GM23338 (cell line): ENCODE measurements at regions not wholly inside any gene's neighbourhood (a gene's known extent, or its start where the extent isn't known, plus 50 kb on each side); places are given as distances from the start of the nearest gene placed in this dataset.

Experiments
- ATAC-seq: fragments of 200-7000 bp; cut with Tn5 transposase; 3 replicates; pipeline ENCODE4 v1.9.1; 2020
- DNase-seq: peaks from one replicate; pipeline ENCODE4 v3.0.0-alpha.2; 2015; ENCODE audit warnings: low spot score
- H2AFZ ChIP-seq: fragments of 200-600 bp; sonication (generic); 2 replicates; pipeline ENCODE4 v1.8.0; 2016; ENCODE audit warnings: antibody characterized with exemption, mild to moderate bottlenecking, moderate library complexity
- H3F3A ChIP-seq: fragments of 200-600 bp; sonication (generic); replicated peaks from 2 replicates; pipeline ENCODE4 v1.8.0; 2017; ENCODE audit warnings: antibody characterized with exemption, mixed run types, low read depth
- H3K27ac ChIP-seq: fragments of 200-600 bp; sonication (generic); 2 replicates; pipeline ENCODE4 v1.6.1; 2016; ENCODE audit warnings: low read depth
- H3K27me3 ChIP-seq: fragments of 200-600 bp; sonication (generic); 2 replicates; pipeline ENCODE4 v1.8.0; 2016; ENCODE audit warnings: mild to moderate bottlenecking, mixed run types, moderate library complexity; ENCODE audit not compliant: insufficient read depth
- H3K36me3 ChIP-seq: fragments of 200-600 bp; sonication (generic); 2 replicates; pipeline ENCODE4 v1.8.0; 2016; ENCODE audit warnings: mild to moderate bottlenecking; ENCODE audit not compliant: insufficient read depth
- H3K4me1 ChIP-seq: fragments of 200-600 bp; sonication (generic); 2 replicates; pipeline ENCODE4 v1.8.0; 2016; ENCODE audit warnings: mild to moderate bottlenecking, moderate library complexity; ENCODE audit not compliant: insufficient read depth
- H3K4me2 ChIP-seq: fragments of 200-600 bp; sonication (generic); 2 replicates; pipeline ENCODE4 v1.7.1; 2017; ENCODE audit warnings: mixed run types
- H3K4me3 ChIP-seq: fragments of 200-600 bp; sonication (generic); 2 replicates; pipeline ENCODE4 v1.6.1; 2016; ENCODE audit warnings: mixed run types
- H3K79me2 ChIP-seq: fragments of 200-600 bp; sonication (generic); replicated peaks from 2 replicates; pipeline ENCODE4 v1.8.0; 2017; ENCODE audit warnings: mild to moderate bottlenecking; ENCODE audit not compliant: insufficient read depth
- H3K9me2 ChIP-seq: fragments of 200-600 bp; sonication (generic); 2 replicates; pipeline ENCODE4 v1.8.0; 2017; ENCODE audit not compliant: insufficient read depth
- H4K20me1 ChIP-seq: fragments of 200-600 bp; sonication (generic); replicated peaks from 2 replicates; pipeline ENCODE4 v1.8.0; 2017; ENCODE audit warnings: mild to moderate bottlenecking; ENCODE audit not compliant: insufficient read depth
- H3K27ac Mint-ChIP-seq: 2 replicates; pipeline ENCODE4 v1.8.0; 2020; ENCODE audit warnings: inconsistent platforms, mild to moderate bottlenecking, moderate library complexity, mixed read lengths
- H3K27me3 Mint-ChIP-seq: 3 replicates; pipeline ENCODE4 v1.8.0; 2022; ENCODE audit warnings: low read depth, mild to moderate bottlenecking, moderate library complexity, mixed read lengths, inconsistent platforms; ENCODE audit not compliant: insufficient read depth, poor library complexity
- H3K36me3 Mint-ChIP-seq: 3 replicates; pipeline ENCODE4 v1.8.0; 2021; ENCODE audit warnings: low read depth, mild to moderate bottlenecking, inconsistent platforms, moderate library complexity, mixed read lengths
- H3K4me1 Mint-ChIP-seq: 3 replicates; pipeline ENCODE4 v1.8.0; 2020; ENCODE audit warnings: mild to moderate bottlenecking, inconsistent platforms, mixed read lengths
- H3K4me3 Mint-ChIP-seq: 3 replicates; pipeline ENCODE4 v1.8.0; 2021; ENCODE audit warnings: moderate library complexity, mild to moderate bottlenecking, inconsistent platforms, mixed read lengths
- H3K9me3 Mint-ChIP-seq: 3 replicates; pipeline ENCODE4 v1.8.0; 2020; ENCODE audit warnings: moderate library complexity, mild to moderate bottlenecking, inconsistent platforms, mixed read lengths
- CREB1 ChIP-seq: fragments of 250-450 bp; sonication (Bioruptor Pico); IDR thresholded peaks from 2 replicates; pipeline ENCODE4 v1.5.0; 2020; ENCODE audit warnings: low read depth, mild to moderate bottlenecking, moderate library complexity
- EZH2 ChIP-seq: fragments of 200-600 bp; sonication (generic); IDR thresholded peaks from one replicate; pipeline ENCODE4 v1.8.0; 2017; ENCODE audit warnings: antibody characterized with exemption, mild to moderate bottlenecking, low read depth; ENCODE audit not compliant: unreplicated experiment
- EZH2phosphoT487 ChIP-seq: fragments of 200-600 bp; sonication (generic); IDR thresholded peaks from one replicate; pipeline ENCODE4 v1.8.1; 2018; ENCODE audit warnings: antibody characterized with exemption; ENCODE audit not compliant: unreplicated experiment
- JUNB ChIP-seq: IDR thresholded peaks from one replicate; pipeline ENCODE4 v1.6.1; 2016; ENCODE audit warnings: antibody characterized with exemption; ENCODE audit not compliant: unreplicated experiment
- NANOG ChIP-seq: IDR thresholded peaks from 2 replicates; pipeline ENCODE4 v1.6.1; 2016; ENCODE audit warnings: antibody characterized with exemption, borderline replicate concordance
- POLR2AphosphoS5 ChIP-seq: IDR thresholded peaks from 2 replicates; pipeline ENCODE4 v1.6.1; 2016; ENCODE audit warnings: antibody characterized with exemption, low read depth
- STAT1 ChIP-seq: IDR thresholded peaks from one replicate; pipeline ENCODE4 v1.6.1; 2016; ENCODE audit warnings: antibody characterized with exemption; ENCODE audit not compliant: unreplicated experiment
- ZNF114 ChIP-seq: fragments of 250-450 bp; sonication (Bioruptor Pico); IDR thresholded peaks from 2 replicates; pipeline ENCODE4 v1.5.0; 2020; ENCODE audit warnings: mild to moderate bottlenecking, moderate library complexity
- ZNF331 ChIP-seq: fragments of 250-450 bp; sonication (Bioruptor Pico); IDR thresholded peaks from 2 replicates; pipeline ENCODE4 v1.5.0; 2020; ENCODE audit warnings: low read depth, mild to moderate bottlenecking, moderate library complexity
- TF ChIP-seq, protein P1 (sequence below), 2 experiments: fragments of 200-600 bp in 1 of 2; sonication (generic) in 1 of 2; conservative IDR thresholded peaks; 2 replicates each; pipeline versions ENCODE4 v1.5.1 to v1.6.1; 2016 to 2017; ENCODE audit warnings: antibody characterized with exemption in 2 of 2, low read depth in 2 of 2, mild to moderate bottlenecking in 2 of 2, moderate library complexity in 1 of 2
- TF ChIP-seq, protein P2 (sequence below): IDR thresholded peaks from one replicate; pipeline ENCODE4 v1.6.1; 2018; ENCODE audit warnings: antibody characterized with exemption; ENCODE audit not compliant: unreplicated experiment
- TF ChIP-seq, protein P3 (sequence below): IDR thresholded peaks from 2 replicates; pipeline ENCODE4 v1.6.1; 2016; ENCODE audit warnings: antibody characterized with exemption
- TF ChIP-seq, protein P4 (sequence below): fragments of 250-450 bp; sonication (Bioruptor Pico); IDR thresholded peaks from 2 replicates; pipeline ENCODE4 v1.5.0; 2020; ENCODE audit warnings: mild to moderate bottlenecking, moderate library complexity

DNA sequence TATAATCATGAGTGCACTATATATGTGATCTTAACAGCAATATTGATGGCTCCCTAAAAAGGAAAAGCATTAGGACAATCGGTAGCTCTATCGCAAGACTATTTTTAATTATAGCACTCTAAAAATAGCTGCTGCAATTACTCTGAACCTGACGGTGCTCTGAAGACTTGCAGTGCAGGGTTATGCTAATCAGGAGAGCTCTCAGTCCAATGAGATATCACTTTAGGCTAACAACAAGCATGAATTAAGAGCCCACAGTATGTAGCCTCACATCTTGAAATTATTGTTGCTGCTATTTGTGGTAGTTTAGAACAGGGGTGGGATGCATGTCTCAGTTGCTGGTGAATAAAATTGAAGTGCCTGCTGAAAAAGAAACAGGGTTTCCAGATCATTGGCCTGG lies 515.8 kb upstream of the AKR1E2 start:
- Histone ChIP-seq H3K4me1 (no peaks in the 10 kb centered on the region), H3K27ac (no peak overlapping the region), H3K4me3 (no peak overlapping the region), H3K4me2 (no peak overlapping the region), H2AFZ (no peak overlapping the region), H3K27me3 (no peaks in the 10 kb centered on the region), H3F3A (no peaks in the 10 kb centered on the region), H3K9me2 (peaks cover 15% of the 10 kb centered on the region; the same call in 1 of the 2 replicates), H3K79me2 (no peaks in the 10 kb centered on the region), H3K36me3 (no peaks in the 10 kb centered on the region), H4K20me1 (no peaks in the 10 kb centered on the region)
- TF ChIP-seq CREB1 (CRISPR knock-in tag), result no peak
- no peak for TF ChIP-seq ZNF331
- TF ChIP-seq STAT1, result no peak
- TF ChIP-seq, protein P1, sequence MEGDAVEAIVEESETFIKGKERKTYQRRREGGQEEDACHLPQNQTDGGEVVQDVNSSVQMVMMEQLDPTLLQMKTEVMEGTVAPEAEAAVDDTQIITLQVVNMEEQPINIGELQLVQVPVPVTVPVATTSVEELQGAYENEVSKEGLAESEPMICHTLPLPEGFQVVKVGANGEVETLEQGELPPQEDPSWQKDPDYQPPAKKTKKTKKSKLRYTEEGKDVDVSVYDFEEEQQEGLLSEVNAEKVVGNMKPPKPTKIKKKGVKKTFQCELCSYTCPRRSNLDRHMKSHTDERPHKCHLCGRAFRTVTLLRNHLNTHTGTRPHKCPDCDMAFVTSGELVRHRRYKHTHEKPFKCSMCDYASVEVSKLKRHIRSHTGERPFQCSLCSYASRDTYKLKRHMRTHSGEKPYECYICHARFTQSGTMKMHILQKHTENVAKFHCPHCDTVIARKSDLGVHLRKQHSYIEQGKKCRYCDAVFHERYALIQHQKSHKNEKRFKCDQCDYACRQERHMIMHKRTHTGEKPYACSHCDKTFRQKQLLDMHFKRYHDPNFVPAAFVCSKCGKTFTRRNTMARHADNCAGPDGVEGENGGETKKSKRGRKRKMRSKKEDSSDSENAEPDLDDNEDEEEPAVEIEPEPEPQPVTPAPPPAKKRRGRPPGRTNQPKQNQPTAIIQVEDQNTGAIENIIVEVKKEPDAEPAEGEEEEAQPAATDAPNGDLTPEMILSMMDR (conservative IDR thresholded peaks at IDR 0.05; ENCODE audit: low read depth in 2 of 2), result no peak
- no peak for TF ChIP-seq NANOG
- TF ChIP-seq EZH2phosphoT487, result no peak
- no peak for TF ChIP-seq ZNF114 (CRISPR knock-in tag)
- TF ChIP-seq EZH2, result no peak
- no peak for TF ChIP-seq POLR2AphosphoS5
- TF ChIP-seq, protein P2, sequence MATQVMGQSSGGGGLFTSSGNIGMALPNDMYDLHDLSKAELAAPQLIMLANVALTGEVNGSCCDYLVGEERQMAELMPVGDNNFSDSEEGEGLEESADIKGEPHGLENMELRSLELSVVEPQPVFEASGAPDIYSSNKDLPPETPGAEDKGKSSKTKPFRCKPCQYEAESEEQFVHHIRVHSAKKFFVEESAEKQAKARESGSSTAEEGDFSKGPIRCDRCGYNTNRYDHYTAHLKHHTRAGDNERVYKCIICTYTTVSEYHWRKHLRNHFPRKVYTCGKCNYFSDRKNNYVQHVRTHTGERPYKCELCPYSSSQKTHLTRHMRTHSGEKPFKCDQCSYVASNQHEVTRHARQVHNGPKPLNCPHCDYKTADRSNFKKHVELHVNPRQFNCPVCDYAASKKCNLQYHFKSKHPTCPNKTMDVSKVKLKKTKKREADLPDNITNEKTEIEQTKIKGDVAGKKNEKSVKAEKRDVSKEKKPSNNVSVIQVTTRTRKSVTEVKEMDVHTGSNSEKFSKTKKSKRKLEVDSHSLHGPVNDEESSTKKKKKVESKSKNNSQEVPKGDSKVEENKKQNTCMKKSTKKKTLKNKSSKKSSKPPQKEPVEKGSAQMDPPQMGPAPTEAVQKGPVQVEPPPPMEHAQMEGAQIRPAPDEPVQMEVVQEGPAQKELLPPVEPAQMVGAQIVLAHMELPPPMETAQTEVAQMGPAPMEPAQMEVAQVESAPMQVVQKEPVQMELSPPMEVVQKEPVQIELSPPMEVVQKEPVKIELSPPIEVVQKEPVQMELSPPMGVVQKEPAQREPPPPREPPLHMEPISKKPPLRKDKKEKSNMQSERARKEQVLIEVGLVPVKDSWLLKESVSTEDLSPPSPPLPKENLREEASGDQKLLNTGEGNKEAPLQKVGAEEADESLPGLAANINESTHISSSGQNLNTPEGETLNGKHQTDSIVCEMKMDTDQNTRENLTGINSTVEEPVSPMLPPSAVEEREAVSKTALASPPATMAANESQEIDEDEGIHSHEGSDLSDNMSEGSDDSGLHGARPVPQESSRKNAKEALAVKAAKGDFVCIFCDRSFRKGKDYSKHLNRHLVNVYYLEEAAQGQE, result no peak
- TF ChIP-seq JUNB, result no peak
- TF ChIP-seq, protein P3, sequence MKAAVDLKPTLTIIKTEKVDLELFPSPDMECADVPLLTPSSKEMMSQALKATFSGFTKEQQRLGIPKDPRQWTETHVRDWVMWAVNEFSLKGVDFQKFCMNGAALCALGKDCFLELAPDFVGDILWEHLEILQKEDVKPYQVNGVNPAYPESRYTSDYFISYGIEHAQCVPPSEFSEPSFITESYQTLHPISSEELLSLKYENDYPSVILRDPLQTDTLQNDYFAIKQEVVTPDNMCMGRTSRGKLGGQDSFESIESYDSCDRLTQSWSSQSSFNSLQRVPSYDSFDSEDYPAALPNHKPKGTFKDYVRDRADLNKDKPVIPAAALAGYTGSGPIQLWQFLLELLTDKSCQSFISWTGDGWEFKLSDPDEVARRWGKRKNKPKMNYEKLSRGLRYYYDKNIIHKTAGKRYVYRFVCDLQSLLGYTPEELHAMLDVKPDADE, result no peak
- TF ChIP-seq, protein P4, sequence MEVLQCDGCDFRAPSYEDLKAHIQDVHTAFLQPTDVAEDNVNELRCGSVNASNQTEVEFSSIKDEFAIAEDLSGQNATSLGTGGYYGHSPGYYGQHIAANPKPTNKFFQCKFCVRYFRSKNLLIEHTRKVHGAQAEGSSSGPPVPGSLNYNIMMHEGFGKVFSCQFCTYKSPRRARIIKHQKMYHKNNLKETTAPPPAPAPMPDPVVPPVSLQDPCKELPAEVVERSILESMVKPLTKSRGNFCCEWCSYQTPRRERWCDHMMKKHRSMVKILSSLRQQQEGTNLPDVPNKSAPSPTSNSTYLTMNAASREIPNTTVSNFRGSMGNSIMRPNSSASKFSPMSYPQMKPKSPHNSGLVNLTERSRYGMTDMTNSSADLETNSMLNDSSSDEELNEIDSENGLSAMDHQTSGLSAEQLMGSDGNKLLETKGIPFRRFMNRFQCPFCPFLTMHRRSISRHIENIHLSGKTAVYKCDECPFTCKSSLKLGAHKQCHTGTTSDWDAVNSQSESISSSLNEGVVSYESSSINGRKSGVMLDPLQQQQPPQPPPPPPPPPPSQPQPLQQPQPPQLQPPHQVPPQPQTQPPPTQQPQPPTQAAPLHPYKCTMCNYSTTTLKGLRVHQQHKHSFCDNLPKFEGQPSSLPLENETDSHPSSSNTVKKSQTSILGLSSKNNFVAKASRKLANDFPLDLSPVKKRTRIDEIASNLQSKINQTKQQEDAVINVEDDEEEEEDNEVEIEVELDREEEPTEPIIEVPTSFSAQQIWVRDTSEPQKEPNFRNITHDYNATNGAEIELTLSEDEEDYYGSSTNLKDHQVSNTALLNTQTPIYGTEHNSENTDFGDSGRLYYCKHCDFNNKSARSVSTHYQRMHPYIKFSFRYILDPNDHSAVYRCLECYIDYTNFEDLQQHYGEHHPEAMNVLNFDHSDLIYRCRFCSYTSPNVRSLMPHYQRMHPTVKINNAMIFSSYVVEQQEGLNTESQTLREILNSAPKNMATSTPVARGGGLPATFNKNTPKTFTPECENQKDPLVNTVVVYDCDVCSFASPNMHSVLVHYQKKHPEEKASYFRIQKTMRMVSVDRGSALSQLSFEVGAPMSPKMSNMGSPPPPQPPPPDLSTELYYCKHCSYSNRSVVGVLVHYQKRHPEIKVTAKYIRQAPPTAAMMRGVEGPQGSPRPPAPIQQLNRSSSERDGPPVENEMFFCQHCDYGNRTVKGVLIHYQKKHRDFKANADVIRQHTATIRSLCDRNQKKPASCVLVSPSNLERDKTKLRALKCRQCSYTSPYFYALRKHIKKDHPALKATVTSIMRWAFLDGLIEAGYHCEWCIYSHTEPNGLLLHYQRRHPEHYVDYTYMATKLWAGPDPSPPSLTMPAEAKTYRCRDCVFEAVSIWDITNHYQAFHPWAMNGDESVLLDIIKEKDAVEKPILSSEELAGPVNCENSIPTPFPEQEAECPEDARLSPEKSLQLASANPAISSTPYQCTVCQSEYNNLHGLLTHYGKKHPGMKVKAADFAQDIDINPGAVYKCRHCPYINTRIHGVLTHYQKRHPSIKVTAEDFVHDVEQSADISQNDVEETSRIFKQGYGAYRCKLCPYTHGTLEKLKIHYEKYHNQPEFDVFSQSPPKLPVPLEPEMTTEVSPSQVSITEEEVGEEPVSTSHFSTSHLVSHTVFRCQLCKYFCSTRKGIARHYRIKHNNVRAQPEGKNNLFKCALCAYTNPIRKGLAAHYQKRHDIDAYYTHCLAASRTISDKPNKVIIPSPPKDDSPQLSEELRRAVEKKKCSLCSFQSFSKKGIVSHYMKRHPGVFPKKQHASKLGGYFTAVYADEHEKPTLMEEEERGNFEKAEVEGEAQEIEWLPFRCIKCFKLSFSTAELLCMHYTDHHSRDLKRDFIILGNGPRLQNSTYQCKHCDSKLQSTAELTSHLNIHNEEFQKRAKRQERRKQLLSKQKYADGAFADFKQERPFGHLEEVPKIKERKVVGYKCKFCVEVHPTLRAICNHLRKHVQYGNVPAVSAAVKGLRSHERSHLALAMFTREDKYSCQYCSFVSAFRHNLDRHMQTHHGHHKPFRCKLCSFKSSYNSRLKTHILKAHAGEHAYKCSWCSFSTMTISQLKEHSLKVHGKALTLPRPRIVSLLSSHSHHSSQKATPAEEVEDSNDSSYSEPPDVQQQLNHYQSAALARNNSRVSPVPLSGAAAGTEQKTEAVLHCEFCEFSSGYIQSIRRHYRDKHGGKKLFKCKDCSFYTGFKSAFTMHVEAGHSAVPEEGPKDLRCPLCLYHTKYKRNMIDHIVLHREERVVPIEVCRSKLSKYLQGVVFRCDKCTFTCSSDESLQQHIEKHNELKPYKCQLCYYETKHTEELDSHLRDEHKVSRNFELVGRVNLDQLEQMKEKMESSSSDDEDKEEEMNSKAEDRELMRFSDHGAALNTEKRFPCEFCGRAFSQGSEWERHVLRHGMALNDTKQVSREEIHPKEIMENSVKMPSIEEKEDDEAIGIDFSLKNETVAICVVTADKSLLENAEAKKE (CRISPR knock-in tag), result no peak
- no peak for ATAC-seq
- Mint-ChIP-seq H3K9me3 (no peaks in the 10 kb centered on the region), H3K4me1 (no peaks in the 10 kb centered on the region), H3K4me3 (no peak overlapping the region), H3K27me3 (no peaks in the 10 kb centered on the region), H3K36me3 (no peaks in the 10 kb centered on the region), H3K27ac (no peak overlapping the region)
- DNase-seq, result no peak
